H9 (cell line): ENCODE measurements at regions not wholly inside any gene's neighbourhood (a gene's known extent, or its start where the extent isn't known, plus 50 kb on each side); places are given as distances from the start of the nearest gene placed in this dataset.

Experiments
- DNase-seq: peaks from one replicate; pipeline ENCODE4 v3.0.0-alpha.2; 2017
- H2AFZ ChIP-seq: one replicate; pipeline ENCODE4 v1.6.1; 2013; ENCODE audit warnings: mild to moderate bottlenecking, low read length, control low read depth, moderate library complexity
- H2AK5ac ChIP-seq: 2 replicates; pipeline ENCODE4 v1.6.1; 2013; ENCODE audit warnings: low read length, control low read depth, mixed read lengths; ENCODE audit not compliant: insufficient read length
- H2BK120ac ChIP-seq: one replicate; pipeline ENCODE4 v1.6.1; 2013; ENCODE audit warnings: low read depth, mild to moderate bottlenecking, low read length, control low read depth, inconsistent platforms; ENCODE audit not compliant: poor library complexity, severe bottlenecking
- H2BK12ac ChIP-seq: 2 replicates; pipeline ENCODE4 v1.6.1; 2013; ENCODE audit warnings: low read length, control low read depth, mixed read lengths, low read depth; ENCODE audit not compliant: insufficient read length
- H2BK15ac ChIP-seq: 2 replicates; pipeline ENCODE4 v1.6.1; 2013; ENCODE audit warnings: low read depth, low read length, control low read depth
- H2BK20ac ChIP-seq: one replicate; pipeline ENCODE4 v1.6.1; 2013; ENCODE audit warnings: low read depth, mild to moderate bottlenecking, low read length, control low read depth, inconsistent platforms; ENCODE audit not compliant: poor library complexity, severe bottlenecking
- H2BK5ac ChIP-seq: 2 replicates; pipeline ENCODE4 v1.6.1; 2013; ENCODE audit warnings: low read length, control low read depth, mixed read lengths; ENCODE audit not compliant: insufficient read length
- H3K14ac ChIP-seq: 2 replicates; pipeline ENCODE4 v1.6.1; 2013; ENCODE audit warnings: low read length, control low read depth; ENCODE audit not compliant: insufficient read depth
- H3K18ac ChIP-seq: 2 replicates; pipeline ENCODE4 v1.6.1; 2013; ENCODE audit warnings: low read depth, mild to moderate bottlenecking, mixed read lengths, low read length, control low read depth; ENCODE audit not compliant: insufficient read length
- H3K23ac ChIP-seq: 2 replicates; pipeline ENCODE4 v1.6.1; 2013; ENCODE audit warnings: low read length, control low read depth, mixed read lengths, low read depth; ENCODE audit not compliant: insufficient read length
- H3K23me2 ChIP-seq: 2 replicates; pipeline ENCODE4 v1.6.1; 2013; ENCODE audit warnings: low read depth, mild to moderate bottlenecking, mixed read lengths, low read length, control low read depth; ENCODE audit not compliant: insufficient read length, poor library complexity, severe bottlenecking
- H3K27ac ChIP-seq: 2 replicates; pipeline ENCODE4 v1.5.1; 2013; ENCODE audit warnings: low read length, control low read depth, mixed read lengths, low read depth; ENCODE audit not compliant: insufficient read length
- H3K27me3 ChIP-seq: 2 replicates; pipeline ENCODE4 v1.6.1; 2013; ENCODE audit warnings: low read length, control low read depth, inconsistent platforms; ENCODE audit not compliant: insufficient read depth
- H3K4ac ChIP-seq: 2 replicates; pipeline ENCODE4 v1.6.1; 2013; ENCODE audit warnings: low read depth, mild to moderate bottlenecking, control low read depth, inconsistent platforms, low read length, moderate library complexity
- H3K4me1 ChIP-seq: 2 replicates; pipeline ENCODE4 v1.6.1; 2013; ENCODE audit warnings: low read length, control low read depth, inconsistent platforms; ENCODE audit not compliant: insufficient read depth
- H3K4me2 ChIP-seq: 2 replicates; pipeline ENCODE4 v1.6.1; 2013; ENCODE audit warnings: low read length, control low read depth, mixed read lengths; ENCODE audit not compliant: insufficient read length, insufficient read depth
- H3K56ac ChIP-seq: 2 replicates; pipeline ENCODE4 v1.6.1; 2013; ENCODE audit warnings: low read depth, mild to moderate bottlenecking, mixed read lengths, low read length, control low read depth; ENCODE audit not compliant: insufficient read length
- H3K79me1 ChIP-seq: 2 replicates; pipeline ENCODE4 v1.6.1; 2013; ENCODE audit warnings: low read depth, mild to moderate bottlenecking, moderate library complexity, low read length, control low read depth, inconsistent platforms; ENCODE audit not compliant: insufficient read depth, poor library complexity, severe bottlenecking
- H3K79me2 ChIP-seq: 2 replicates; pipeline ENCODE4 v1.6.1; 2013; ENCODE audit warnings: low read length, control low read depth, inconsistent platforms; ENCODE audit not compliant: insufficient read depth
- H3K9ac ChIP-seq: 2 replicates; pipeline ENCODE4 v1.6.1; 2013; ENCODE audit warnings: low read length, control low read depth, mixed read lengths; ENCODE audit not compliant: insufficient read length; ENCODE audit errors: extremely low read depth
- H3K9me3 ChIP-seq: one replicate; pipeline ENCODE4 v1.6.1; 2013; ENCODE audit warnings: low read depth, low read length, inconsistent platforms; ENCODE audit not compliant: control insufficient read depth
- H3T11ph ChIP-seq: one replicate; pipeline ENCODE4 v1.6.1; 2013; ENCODE audit warnings: mild to moderate bottlenecking, low read length, control low read depth, inconsistent platforms
- H4K20me1 ChIP-seq: one replicate; pipeline ENCODE4 v1.6.1; 2013; ENCODE audit not compliant: control insufficient read depth, insufficient read length, insufficient read depth
- H4K5ac ChIP-seq: 2 replicates; pipeline ENCODE4 v1.6.1; 2013; ENCODE audit warnings: low read depth, mild to moderate bottlenecking, mixed read lengths, low read length, control low read depth; ENCODE audit not compliant: insufficient read length
- H4K8ac ChIP-seq: replicated peaks from 2 replicates; pipeline ENCODE4 v1.6.1; 2013; ENCODE audit warnings: low read length, control low read depth, mixed read lengths, low read depth; ENCODE audit not compliant: insufficient read length
- H4K91ac ChIP-seq: 2 replicates; pipeline ENCODE4 v1.6.1; 2013; ENCODE audit warnings: low read depth, mild to moderate bottlenecking, moderate library complexity, mixed read lengths, low read length, control low read depth; ENCODE audit not compliant: insufficient read length
- H3K27ac Mint-ChIP-seq, 3 experiments: 2 replicates in 2 of 3; 3 replicates in 1 of 3; pipeline ENCODE4 v1.8.0; 2020 to 2021; ENCODE audit warnings: mixed read lengths in 3 of 3, mild to moderate bottlenecking in 1 of 3, moderate library complexity in 1 of 3
- H3K27me3 Mint-ChIP-seq: 2 replicates; pipeline ENCODE4 v1.8.0; 2021; ENCODE audit warnings: low read depth, mild to moderate bottlenecking, moderate library complexity, mixed read lengths
- H3K36me3 Mint-ChIP-seq, 3 experiments: 2 replicates in 2 of 3; 3 replicates in 1 of 3; pipeline ENCODE4 v1.8.0; 2020 to 2021; ENCODE audit warnings: low read depth in 3 of 3, mixed read lengths in 3 of 3; ENCODE audit not compliant: insufficient read depth in 1 of 3
- H3K4me1 Mint-ChIP-seq, 2 experiments: 2 replicates each; pipeline ENCODE4 v1.8.0; 2020; ENCODE audit warnings: mixed read lengths in 2 of 2
- H3K4me3 Mint-ChIP-seq, 2 experiments: 2 replicates in 1 of 2; 3 replicates in 1 of 2; pipeline ENCODE4 v1.8.0; 2020 to 2021; ENCODE audit warnings: mild to moderate bottlenecking in 2 of 2, mixed read lengths in 2 of 2, moderate library complexity in 1 of 2
- H3K9me3 Mint-ChIP-seq, 2 experiments: 2 replicates in 1 of 2; 3 replicates in 1 of 2; pipeline ENCODE4 v1.8.0; 2020; ENCODE audit warnings: mild to moderate bottlenecking in 2 of 2, mixed read lengths in 2 of 2, moderate library complexity in 1 of 2
- WGBS: extraction: QIAGEN DNeasy Blood & Tissue Kit; methylation state at CpG from one replicate; pipeline ENCODE4 v1.1.7; 2013; ENCODE audit warnings: missing lambda C conversion rate, low lambda C conversion rate, mixed read lengths; ENCODE audit not compliant: insufficient read length; ENCODE audit errors: extremely low coverage; 5-methylcytosine and 5-hydroxymethylcytosine counted together
- TF ChIP-seq, protein P1 (sequence below): fragments of 200-600 bp; sonication (generic); conservative IDR thresholded peaks from 3 replicates; pipeline ENCODE4 v1.8.0; 2021; ENCODE audit warnings: antibody characterized with exemption, mild to moderate bottlenecking

DNA sequence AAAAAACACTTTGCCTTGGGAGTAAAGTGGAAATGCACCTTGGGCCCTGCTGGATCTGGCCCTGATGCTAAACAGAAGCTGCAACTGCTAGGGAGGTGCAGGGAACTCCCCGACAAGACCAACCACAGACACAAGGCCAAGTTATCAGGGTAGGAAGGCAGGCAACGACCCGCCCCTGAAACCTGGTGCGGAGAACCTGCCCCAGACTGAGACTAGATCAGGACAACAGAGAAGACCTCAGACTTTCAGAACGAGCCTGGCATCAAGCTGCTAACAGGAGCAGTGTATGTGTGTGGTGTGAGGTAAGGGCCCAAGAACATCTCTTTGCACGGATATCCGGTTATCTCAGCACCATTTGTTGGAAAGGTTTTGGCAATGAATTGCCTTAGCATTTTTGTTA, 233.7 kb upstream of the RTL1 start:
- no peaks in the 10 kb centered on the region for H3K79me1 ChIP-seq
- H2BK120ac ChIP-seq = no peak overlapping the region
- no peaks in the 10 kb centered on the region for H3K23me2 ChIP-seq
- H3K9ac ChIP-seq = no peak overlapping the region
- no peak overlapping the region for H4K5ac ChIP-seq
- H3T11ph ChIP-seq = no peak overlapping the region
- H3K36me3 Mint-ChIP-seq = peaks cover 0 to 6% (median 0%) of the 10 kb centered on the region in 3 experiments; a peak in 3 of 7 replicates
- no peak overlapping the region for H3K4me3 Mint-ChIP-seq
- no peaks in the 10 kb centered on the region; the same call in 1 of the 2 replicates for H3K27me3 Mint-ChIP-seq
- no peak overlapping the region for H3K18ac ChIP-seq
- no peaks in the 10 kb centered on the region for H3K4me1 Mint-ChIP-seq
- no peak overlapping the region for H2BK20ac ChIP-seq
- no peaks in the 10 kb centered on the region for H3K27me3 ChIP-seq
- H3K4ac ChIP-seq = no peak overlapping the region
- no peaks in the 10 kb centered on the region for H3K79me2 ChIP-seq
- no peak overlapping the region for H3K23ac ChIP-seq
- H3K4me1 ChIP-seq = no peaks in the 10 kb centered on the region
- no CpG with 5 or more reads among the region's 7 CpGs for WGBS
- no peak overlapping the region for H4K91ac ChIP-seq
- no peak overlapping the region for H3K14ac ChIP-seq
- no peak overlapping the region for H4K8ac ChIP-seq
- TF ChIP-seq, protein P1, sequence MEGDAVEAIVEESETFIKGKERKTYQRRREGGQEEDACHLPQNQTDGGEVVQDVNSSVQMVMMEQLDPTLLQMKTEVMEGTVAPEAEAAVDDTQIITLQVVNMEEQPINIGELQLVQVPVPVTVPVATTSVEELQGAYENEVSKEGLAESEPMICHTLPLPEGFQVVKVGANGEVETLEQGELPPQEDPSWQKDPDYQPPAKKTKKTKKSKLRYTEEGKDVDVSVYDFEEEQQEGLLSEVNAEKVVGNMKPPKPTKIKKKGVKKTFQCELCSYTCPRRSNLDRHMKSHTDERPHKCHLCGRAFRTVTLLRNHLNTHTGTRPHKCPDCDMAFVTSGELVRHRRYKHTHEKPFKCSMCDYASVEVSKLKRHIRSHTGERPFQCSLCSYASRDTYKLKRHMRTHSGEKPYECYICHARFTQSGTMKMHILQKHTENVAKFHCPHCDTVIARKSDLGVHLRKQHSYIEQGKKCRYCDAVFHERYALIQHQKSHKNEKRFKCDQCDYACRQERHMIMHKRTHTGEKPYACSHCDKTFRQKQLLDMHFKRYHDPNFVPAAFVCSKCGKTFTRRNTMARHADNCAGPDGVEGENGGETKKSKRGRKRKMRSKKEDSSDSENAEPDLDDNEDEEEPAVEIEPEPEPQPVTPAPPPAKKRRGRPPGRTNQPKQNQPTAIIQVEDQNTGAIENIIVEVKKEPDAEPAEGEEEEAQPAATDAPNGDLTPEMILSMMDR = no peak
- no peak overlapping the region for H3K27ac ChIP-seq
- peaks cover 15 to 17% of the 10 kb centered on the region in 2 experiments for H3K9me3 Mint-ChIP-seq
- no peaks in the 10 kb centered on the region for H4K20me1 ChIP-seq
- H3K4me2 ChIP-seq = no peak overlapping the region
- H2BK12ac ChIP-seq = no peak overlapping the region
- H2BK15ac ChIP-seq = no peak overlapping the region
- no peak overlapping the region for H2AFZ ChIP-seq
- DNase-seq = no peak
- no peak overlapping the region for H3K27ac Mint-ChIP-seq
- H2BK5ac ChIP-seq = no peak overlapping the region
- no peak overlapping the region for H3K56ac ChIP-seq
- no peaks in the 10 kb centered on the region for H3K9me3 ChIP-seq
- H2AK5ac ChIP-seq = no peak overlapping the region
